Endothelial cell of umbilical vein (primary cell): ENCODE measurements at regions not wholly inside any gene's neighbourhood (a gene's known extent, or its start where the extent isn't known, plus 50 kb on each side); places are given as distances from the start of the nearest gene placed in this dataset.

Experiments
- BruUV-seq: library from RNA; stranded (reverse); fragments of 400-500 nt; replicated peaks from 2 replicates; lab custom pipeline; 2021; lab: Mats Ljungman, UMichigan
- CTCF ChIA-PET: fragments of 300-600, 350-600 bp; sonication (Branson Sonifier 250); formaldehyde crosslinking; loops from one replicate; lab custom pipeline; 2021; ENCODE audit warnings: antibody characterized with exemption, inconsistent platforms; lab: Charles Lee
- POLR2A ChIA-PET: fragments of 300-600, 350-600 bp; sonication (Branson Sonifier 250); formaldehyde crosslinking; loops from one replicate; lab custom pipeline; 2021; ENCODE audit warnings: antibody characterized with exemption, inconsistent platforms; lab: Charles Lee
- DNase-seq: peaks from one replicate; pipeline ENCODE4 v3.0.0-alpha.2; 2011; ENCODE audit warnings: low read depth, low spot score
- FAIRE-seq: peaks from 2 replicates; lab custom pipeline; 2011; peaks lifted over from hg19 to GRCh38; lab: Jason Lieb, UNC
- H2AFZ ChIP-seq: 2 replicates; pipeline ENCODE4 v1.6.0; 2012; ENCODE audit warnings: low read depth, low read length, control low read depth, inconsistent platforms
- H3K27ac ChIP-seq: 2 replicates; pipeline ENCODE4 v1.5.1; 2011; ENCODE audit warnings: low read depth, mild to moderate bottlenecking, control low read depth, low read length, moderate library complexity; ENCODE audit not compliant: insufficient read depth
- H3K27me3 ChIP-seq, 2 experiments: 2 replicates each; pipeline versions ENCODE4 v1.6.0 to v1.6.1; 2011; ENCODE audit warnings: low read length in 2 of 2, mixed read lengths in 1 of 2; ENCODE audit not compliant: control insufficient read depth in 2 of 2, insufficient read depth in 2 of 2
- H3K36me3 ChIP-seq, 2 experiments: 2 replicates in 1 of 2; 3 replicates in 1 of 2; pipeline ENCODE4 v1.5.1; 2011; ENCODE audit warnings: low read length in 2 of 2, mild to moderate bottlenecking in 1 of 2, moderate library complexity in 1 of 2; ENCODE audit not compliant: control insufficient read depth in 2 of 2, insufficient read depth in 2 of 2; ENCODE audit errors: extremely low read depth in 1 of 2
- H3K4me1 ChIP-seq: 3 replicates; pipeline ENCODE4 v1.5.1; 2011; ENCODE audit warnings: mild to moderate bottlenecking, low read length; ENCODE audit not compliant: control insufficient read depth, insufficient read depth; ENCODE audit errors: extremely low read depth
- H3K4me2 ChIP-seq: 2 replicates; pipeline ENCODE4 v1.6.1; 2011; ENCODE audit warnings: low read length, control low read depth, mixed read lengths; ENCODE audit not compliant: insufficient read depth
- H3K4me3 ChIP-seq, 3 experiments: fragments of 200-600 bp in 1 of 3; sonication (generic), shearing (Covaris generic) in 1 of 3; replicated peaks in 1 of 3; 2 replicates each; pipeline ENCODE4 v1.5.1; 2011 to 2016; ENCODE audit warnings: control low read depth in 3 of 3, low read length in 3 of 3, mild to moderate bottlenecking in 2 of 3, inconsistent platforms in 1 of 3, low read depth in 1 of 3, moderate library complexity in 1 of 3; ENCODE audit not compliant: insufficient read depth in 1 of 3
- H3K79me2 ChIP-seq: 2 replicates; pipeline ENCODE4 v1.6.0; 2012; ENCODE audit warnings: low read length, inconsistent platforms; ENCODE audit not compliant: control insufficient read depth, insufficient read depth
- H3K9ac ChIP-seq: replicated peaks from 2 replicates; pipeline ENCODE3; 2011; ENCODE audit warnings: low read length, control low read depth; ENCODE audit not compliant: insufficient read depth; ENCODE audit errors: extremely low read depth
- H3K9me1 ChIP-seq: replicated peaks from 3 replicates; pipeline ENCODE4 v1.6.0; 2011; ENCODE audit warnings: mild to moderate bottlenecking, low read length; ENCODE audit not compliant: control insufficient read depth, insufficient read depth; ENCODE audit errors: extremely low read depth
- H3K9me3 ChIP-seq: replicated peaks from 2 replicates; pipeline ENCODE4 v1.5.1; 2012; ENCODE audit warnings: low read length, inconsistent platforms; ENCODE audit not compliant: control insufficient read depth, insufficient read depth
- H4K20me1 ChIP-seq: replicated peaks from 2 replicates; pipeline ENCODE3; 2011; ENCODE audit warnings: mild to moderate bottlenecking, low read length; ENCODE audit not compliant: control insufficient read depth, insufficient read depth; ENCODE audit errors: extremely low read depth
- EZH2 ChIP-seq: IDR thresholded peaks from 2 replicates; pipeline ENCODE4 v1.6.1; 2012; ENCODE audit warnings: borderline replicate concordance, low read depth, mild to moderate bottlenecking, moderate library complexity, low read length, inconsistent platforms; ENCODE audit not compliant: severe bottlenecking
- FOS ChIP-seq: IDR thresholded peaks from 2 replicates; pipeline ENCODE4 v1.6.1; 2011; ENCODE audit warnings: mild to moderate bottlenecking, low read length, moderate library complexity, borderline replicate concordance; ENCODE audit not compliant: insufficient read depth
- GATA2 ChIP-seq: IDR thresholded peaks from 2 replicates; pipeline ENCODE4 v1.7.0; 2011; ENCODE audit warnings: low read depth, mild to moderate bottlenecking, moderate library complexity, mixed read lengths, low read length; ENCODE audit not compliant: insufficient read length, insufficient read depth
- JUN ChIP-seq: IDR thresholded peaks from 2 replicates; pipeline ENCODE4 v1.6.1; 2011; ENCODE audit warnings: borderline replicate concordance, low read depth; ENCODE audit not compliant: insufficient read length, insufficient read depth
- MYC ChIP-seq: IDR thresholded peaks from one replicate; pipeline ENCODE4 v1.6.1; 2011; ENCODE audit warnings: mild to moderate bottlenecking, low read depth, low read length
- POLR2A ChIP-seq: IDR thresholded peaks from 2 replicates; pipeline ENCODE4 v1.6.1; 2012; ENCODE audit warnings: low read depth, mild to moderate bottlenecking, control low read depth, low read length
- POLR2AphosphoS5 ChIP-seq: IDR thresholded peaks from 2 replicates; pipeline ENCODE4 v1.6.1; 2012; ENCODE audit warnings: low read depth, mild to moderate bottlenecking, control low read depth, low read length, moderate library complexity; ENCODE audit not compliant: insufficient read depth
- dilution Hi-C: fragments of 300-500 bp; cut with MboI; formaldehyde crosslinking; loops from one replicate; pipeline ENCODE4 v1.15.0; 2019; ENCODE audit warnings: low sequenced_read_pairs; ENCODE audit not compliant: extremely low pct_ligation_motif_present
- intact Hi-C: fragments of 100-400 bp; cut with micrococcal nuclease; formaldehyde crosslinking; loops from one replicate; pipeline ENCODE4 v1.10.0; 2022
- TF ChIP-seq, protein P1 (sequence below), 2 donors: IDR thresholded peaks; 1 replicate in 1 of 2; 2 replicates in 1 of 2; pipeline ENCODE4 v1.5.1; 2011; ENCODE audit warnings: low read length in 2 of 2, mild to moderate bottlenecking in 2 of 2, moderate library complexity in 2 of 2, control low read depth in 1 of 2, inconsistent platforms in 1 of 2, low read depth in 1 of 2; ENCODE audit not compliant: insufficient read depth in 1 of 2; ENCODE audit errors: extremely low read depth in 1 of 2
- TF ChIP-seq, protein P2 (sequence below): IDR thresholded peaks from 2 replicates; pipeline ENCODE4 v1.6.1; 2011; ENCODE audit not compliant: insufficient read depth, insufficient read length

DNA sequence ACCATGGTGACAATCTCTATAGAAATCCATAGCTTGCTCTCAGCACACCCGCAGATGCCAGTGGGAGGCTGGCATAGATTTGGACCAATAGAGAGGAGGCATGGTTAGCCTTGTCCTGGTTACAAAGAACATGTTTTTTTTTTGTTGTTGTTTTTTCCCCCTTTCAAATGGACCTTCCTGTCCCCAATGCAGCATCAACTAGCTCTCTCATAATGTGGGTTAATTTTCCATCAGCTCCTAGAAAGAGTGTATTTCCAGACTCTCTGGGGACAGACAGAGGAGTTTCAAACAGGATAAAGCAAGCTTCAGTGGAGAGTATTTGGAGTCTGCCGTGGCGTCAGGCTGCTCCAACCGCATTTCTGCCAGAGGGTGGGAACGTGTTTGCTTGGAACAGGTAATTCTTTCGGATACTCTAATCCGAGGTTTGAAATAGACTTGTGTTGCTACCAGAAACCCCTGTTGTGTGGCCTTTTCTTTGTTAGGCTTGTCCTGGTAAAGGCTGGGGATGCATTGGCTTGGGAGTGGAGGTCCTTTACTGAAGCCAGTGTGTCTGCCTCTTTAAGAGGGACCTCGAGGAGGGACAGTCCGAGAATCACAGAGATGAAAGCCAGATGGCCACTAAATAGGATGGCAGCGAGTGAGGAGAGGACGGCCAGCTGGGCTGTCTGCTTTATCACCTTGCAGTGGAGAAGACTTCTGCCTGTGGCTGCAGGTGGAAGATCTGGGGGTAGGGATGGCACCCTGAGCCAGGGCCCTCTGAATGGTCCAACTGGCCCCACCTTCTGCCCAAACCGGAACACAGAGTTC is 130.5 kb upstream of the CPEB4 start:
- Histone ChIP-seq H2AFZ (no peak overlapping the region), H3K4me1 (no peaks in the 10 kb centered on the region), H3K79me2 (no peaks in the 10 kb centered on the region), H3K4me2 (no peak overlapping the region), H3K36me3 (no peaks in the 10 kb centered on the region), H3K27ac (no peak overlapping the region), H3K27me3 (no peaks in the 10 kb centered on the region), H3K9me3 (no peaks in the 10 kb centered on the region), H3K9ac (no peak overlapping the region), H3K9me1 (no peaks in the 10 kb centered on the region), H3K4me3 (no peak overlapping the region), H4K20me1 (no peaks in the 10 kb centered on the region)
- dilution Hi-C loops: no loop called here
- POLR2A ChIA-PET: no interaction called here
- no peak for FAIRE-seq
- no TSS peak for BruUV-seq
- CTCF ChIA-PET: no interaction called here
- TF ChIP-seq, protein P1, sequence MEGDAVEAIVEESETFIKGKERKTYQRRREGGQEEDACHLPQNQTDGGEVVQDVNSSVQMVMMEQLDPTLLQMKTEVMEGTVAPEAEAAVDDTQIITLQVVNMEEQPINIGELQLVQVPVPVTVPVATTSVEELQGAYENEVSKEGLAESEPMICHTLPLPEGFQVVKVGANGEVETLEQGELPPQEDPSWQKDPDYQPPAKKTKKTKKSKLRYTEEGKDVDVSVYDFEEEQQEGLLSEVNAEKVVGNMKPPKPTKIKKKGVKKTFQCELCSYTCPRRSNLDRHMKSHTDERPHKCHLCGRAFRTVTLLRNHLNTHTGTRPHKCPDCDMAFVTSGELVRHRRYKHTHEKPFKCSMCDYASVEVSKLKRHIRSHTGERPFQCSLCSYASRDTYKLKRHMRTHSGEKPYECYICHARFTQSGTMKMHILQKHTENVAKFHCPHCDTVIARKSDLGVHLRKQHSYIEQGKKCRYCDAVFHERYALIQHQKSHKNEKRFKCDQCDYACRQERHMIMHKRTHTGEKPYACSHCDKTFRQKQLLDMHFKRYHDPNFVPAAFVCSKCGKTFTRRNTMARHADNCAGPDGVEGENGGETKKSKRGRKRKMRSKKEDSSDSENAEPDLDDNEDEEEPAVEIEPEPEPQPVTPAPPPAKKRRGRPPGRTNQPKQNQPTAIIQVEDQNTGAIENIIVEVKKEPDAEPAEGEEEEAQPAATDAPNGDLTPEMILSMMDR (IDR thresholded peaks at IDR 0.05; ENCODE audit: extremely low read depth in 1 of 2, insufficient read depth in 1 of 2, low read depth in 1 of 2, low read length in 2 of 2): no peak
- TF ChIP-seq MYC (no peak), FOS (no peak), POLR2A (no peak), EZH2 (no peak), GATA2 (no peak), JUN (no peak), POLR2AphosphoS5 (no peak)
- TF ChIP-seq, protein P2, sequence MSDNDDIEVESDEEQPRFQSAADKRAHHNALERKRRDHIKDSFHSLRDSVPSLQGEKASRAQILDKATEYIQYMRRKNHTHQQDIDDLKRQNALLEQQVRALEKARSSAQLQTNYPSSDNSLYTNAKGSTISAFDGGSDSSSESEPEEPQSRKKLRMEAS: no peak
- DNase-seq: no peak
- intact Hi-C loops: no loop called here
